ENCODE measurements at regions not wholly inside any gene's neighbourhood (a gene's known extent, or its start where the extent isn't known, plus 50 kb on each side); places are given as distances from the start of the nearest gene placed in this dataset.

- no peak overlapping the region for H3K4me3 Mint-ChIP-seq (ENCODE audit: unreplicated experiment)
- intact Hi-C loops (cut with micrococcal nuclease), result no loop called here
- no peak for TF ChIP-seq CTCF (IDR thresholded peaks at IDR 0.05; ENCODE audit: unreplicated experiment)
- no peaks in the 10 kb centered on the region for H3K27me3 Mint-ChIP-seq (ENCODE audit: insufficient read depth, unreplicated experiment)
- no peaks in the 10 kb centered on the region for H3K36me3 Mint-ChIP-seq (ENCODE audit: insufficient read depth, unreplicated experiment)
- ChIA-PET CTCF (interaction anchor here (0.6 kb wide), 2 partner anchors 41 to 1372 kb away, joined by 3 to 4 read pairs; no protein-coding TSS in a partner anchor), POLR2A (no interaction called here)
- no peak overlapping the region for H3K27ac Mint-ChIP-seq (ENCODE audit: low read depth, unreplicated experiment)
- H3K9me3 Mint-ChIP-seq (ENCODE audit: unreplicated experiment), result peaks cover 26% of the 10 kb centered on the region
- H3K4me1 Mint-ChIP-seq (ENCODE audit: insufficient read depth, unreplicated experiment), result no peaks in the 10 kb centered on the region
- no peak for DNase-seq (ENCODE audit: unreplicated experiment)
- no TSS peak for BruUV-seq (replicated peaks)
These were observed 666.9 kb downstream of the FRK start for GRCh38 chr6:115393821-115394220.

DNA sequence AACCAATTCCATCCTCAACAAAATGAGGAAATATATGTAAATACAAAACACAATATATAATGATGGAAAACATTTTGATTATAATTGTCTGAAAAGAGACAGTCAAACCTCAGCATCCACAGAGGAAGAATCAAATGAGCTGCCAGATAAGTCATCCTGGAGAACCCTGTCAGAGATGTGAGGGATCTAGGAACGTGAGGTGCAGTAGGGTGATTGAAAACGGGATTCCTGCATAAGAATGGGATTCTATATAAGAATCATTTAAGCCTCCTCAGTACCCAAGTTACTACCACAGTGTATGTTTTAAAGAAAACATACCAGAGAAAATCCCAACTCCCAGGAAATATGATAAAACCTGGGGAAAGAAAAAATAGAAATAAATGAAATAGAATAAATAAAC, 690.5 kb downstream of the FRK start:
- H3K27ac Mint-ChIP-seq (ENCODE audit: low read depth, unreplicated experiment), result no peak overlapping the region
- no peaks in the 10 kb centered on the region for H3K9me3 Mint-ChIP-seq (ENCODE audit: unreplicated experiment)
- no peaks in the 10 kb centered on the region for H3K36me3 Mint-ChIP-seq (ENCODE audit: insufficient read depth, unreplicated experiment)
- DNase-seq (ENCODE audit: unreplicated experiment), result no peak
- no peaks in the 10 kb centered on the region for H3K4me1 Mint-ChIP-seq (ENCODE audit: insufficient read depth, unreplicated experiment)
- intact Hi-C loops (cut with micrococcal nuclease), result no loop called here
- no peak for TF ChIP-seq CTCF (IDR thresholded peaks at IDR 0.05; ENCODE audit: unreplicated experiment)
- BruUV-seq (replicated peaks), result no TSS peak
- no peak overlapping the region for H3K4me3 Mint-ChIP-seq (ENCODE audit: unreplicated experiment)
- no peaks in the 10 kb centered on the region for H3K27me3 Mint-ChIP-seq (ENCODE audit: insufficient read depth, unreplicated experiment)
- ChIA-PET CTCF (no interaction called here), POLR2A (no interaction called here)

DNA sequence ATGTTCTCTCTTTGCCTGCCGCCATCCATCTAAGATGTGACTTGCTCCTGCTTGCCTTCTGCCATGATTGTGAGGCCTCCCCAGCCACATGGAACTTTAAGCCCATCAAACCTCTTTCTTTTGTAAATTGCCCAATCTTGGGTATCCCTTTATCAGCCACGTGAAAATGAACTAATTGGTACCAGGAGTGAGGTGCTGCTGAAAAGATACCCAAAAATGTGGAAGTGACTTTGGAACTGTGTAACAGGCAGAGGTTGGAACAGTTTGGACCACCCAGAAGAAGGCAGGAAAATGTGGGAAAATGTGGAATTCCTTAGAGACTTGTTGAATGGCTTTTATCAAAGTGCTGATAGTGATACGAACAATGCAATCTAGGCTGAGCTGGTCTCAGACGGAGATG, 694.9 kb downstream of the FRK start:
- Mint-ChIP-seq H3K4me1 (ENCODE audit: insufficient read depth, unreplicated experiment) (no peaks in the 10 kb centered on the region), H3K9me3 (ENCODE audit: unreplicated experiment) (no peaks in the 10 kb centered on the region), H3K4me3 (ENCODE audit: unreplicated experiment) (no peak overlapping the region), H3K27me3 (ENCODE audit: insufficient read depth, unreplicated experiment) (peaks cover 2% of the 10 kb centered on the region), H3K36me3 (ENCODE audit: insufficient read depth, unreplicated experiment) (no peaks in the 10 kb centered on the region), H3K27ac (ENCODE audit: low read depth, unreplicated experiment) (no peak overlapping the region)
- BruUV-seq (replicated peaks), result no TSS peak
- TF ChIP-seq CTCF (IDR thresholded peaks at IDR 0.05; ENCODE audit: unreplicated experiment), result no peak
- intact Hi-C loops (cut with micrococcal nuclease), result no loop called here
- ChIA-PET CTCF (no interaction called here), POLR2A (no interaction called here)
- DNase-seq (ENCODE audit: unreplicated experiment), result no peak

GRCh38 chr6:115363379-115363778, 697.3 kb downstream of the FRK start:
- intact Hi-C loops (cut with micrococcal nuclease), result no loop called here
- Mint-ChIP-seq H3K4me3 (ENCODE audit: unreplicated experiment) (no peak overlapping the region), H3K27ac (ENCODE audit: low read depth, unreplicated experiment) (no peak overlapping the region), H3K27me3 (ENCODE audit: insufficient read depth, unreplicated experiment) (peaks cover 11% of the 10 kb centered on the region), H3K4me1 (ENCODE audit: insufficient read depth, unreplicated experiment) (no peaks in the 10 kb centered on the region), H3K36me3 (ENCODE audit: insufficient read depth, unreplicated experiment) (no peaks in the 10 kb centered on the region), H3K9me3 (ENCODE audit: unreplicated experiment) (no peaks in the 10 kb centered on the region)
- ChIA-PET CTCF (interaction anchor here (1.4 kb wide), 1 partner anchor 82 kb away, joined by 3 read pairs; no protein-coding TSS in a partner anchor), POLR2A (no interaction called here)
- TF ChIP-seq CTCF (IDR thresholded peaks at IDR 0.05; ENCODE audit: unreplicated experiment), result no peak
- no peak for DNase-seq (ENCODE audit: unreplicated experiment)
- BruUV-seq (replicated peaks), result no TSS peak

Data from MCF 10A (cell line).